HG02884 (cell line): ENCODE measurements at regions not wholly inside any gene's neighbourhood (a gene's known extent, or its start where the extent isn't known, plus 50 kb on each side); places are given as distances from the start of the nearest gene placed in this dataset.

Experiments used
- ATAC-seq: cut with Tn5 transposase; IDR thresholded peaks from one replicate; pipeline ENCODE4 v1.9.1; 2021; ENCODE audit warnings: mild to moderate bottlenecking, moderate library complexity; ENCODE audit not compliant: unreplicated experiment

GRCh38 chr11:15534266-15534665, 419.5 kb downstream of the INSC start:
- no peak for ATAC-seq

GRCh38 chr11:15535414-15535813, 420.7 kb downstream of the INSC start:
- ATAC-seq = no peak

GRCh38 chr11:15536438-15536837, 421.7 kb downstream of the INSC start:
- ATAC-seq = no peak

- no peak for ATAC-seq
These were observed 424.9 kb downstream of the INSC start for GRCh38 chr11:15539645-15540044.

GRCh38 chr11:15541079-15541478, 426.4 kb downstream of the INSC start:
- ATAC-seq = no peak

- ATAC-seq = no peak
These were observed 429.6 kb downstream of the INSC start for GRCh38 chr11:15544353-15544752.

GRCh38 chr11:15547685-15548084, 433.0 kb downstream of the INSC start:
- ATAC-seq = no peak

- ATAC-seq = no peak
These were observed 437.5 kb downstream of the INSC start for GRCh38 chr11:15551901-15552851.

GRCh38 chr11:15555161-15555560, 440.4 kb downstream of the INSC start:
- ATAC-seq = no peak

GRCh38 chr11:15557457-15558230, 442.9 kb downstream of the INSC start:
- ATAC-seq = no peak

- ATAC-seq = no peak
These were observed 443.9 kb downstream of the INSC start for GRCh38 chr11:15558513-15559181.

GRCh38 chr11:15560689-15561467, 446.2 kb downstream of the INSC start:
- ATAC-seq = no peak

- ATAC-seq = no peak
These were observed 447.5 kb downstream of the INSC start for GRCh38 chr11:15562230-15562629.

GRCh38 chr11:15563054-15563453, 448.3 kb downstream of the INSC start:
- no peak for ATAC-seq

- ATAC-seq = no peak
These were observed 451.2 kb downstream of the INSC start for GRCh38 chr11:15565880-15566279.

GRCh38 chr11:15568440-15568839, 453.7 kb downstream of the INSC start:
- ATAC-seq = no peak

- ATAC-seq = no peak
These were observed 454.7 kb downstream of the INSC start for GRCh38 chr11:15569305-15570025.

GRCh38 chr11:15575409-15575808, 460.7 kb downstream of the INSC start:
- no peak for ATAC-seq

GRCh38 chr11:15576769-15577168, 462.0 kb downstream of the INSC start:
- no peak for ATAC-seq

GRCh38 chr11:15577519-15577918, 462.8 kb downstream of the INSC start:
- no peak for ATAC-seq
